SK-N-SH (cell line): ENCODE measurements at regions not wholly inside any gene's neighbourhood (a gene's known extent, or its start where the extent isn't known, plus 50 kb on each side); places are given as distances from the start of the nearest gene placed in this dataset.

Experiments
- CTCF ChIA-PET: fragments of 300-600, 350-600 bp; formaldehyde crosslinking; extraction: SDS; loops from one replicate; lab custom pipeline; 2021; lab: Yijun Ruan, JAX
- POLR2A ChIA-PET: fragments of 350-600 bp; sonication (Branson Sonifier 250); formaldehyde crosslinking; extraction: SDS; loops from one replicate; lab custom pipeline; 2020; ENCODE audit warnings: antibody characterized with exemption, inconsistent platforms; lab: Yijun Ruan, JAX
- DNase-seq: peaks from one replicate; pipeline ENCODE4 v3.0.0; 2012
- H2AFZ ChIP-seq: fragments of 200-600 bp; sonication (generic); 2 replicates; pipeline ENCODE4 v1.8.1; 2016; ENCODE audit warnings: antibody characterized with exemption, mild to moderate bottlenecking, low read depth
- H3F3A ChIP-seq: fragments of 200-600 bp; sonication (generic); replicated peaks from 2 replicates; pipeline ENCODE3; 2016; ENCODE audit warnings: antibody characterized with exemption, mild to moderate bottlenecking; ENCODE audit not compliant: insufficient read depth
- H3K27ac ChIP-seq, 2 experiments: fragments of 200-500 bp in 1 of 2; fragments of 200-600 bp in 1 of 2; sonication (Bioruptor generic) in 1 of 2; sonication (generic), shearing (Covaris generic) in 1 of 2; 2 replicates each; pipeline versions ENCODE4 v1.5.1 to v1.6.1; 2014 to 2016; ENCODE audit warnings: low read depth in 2 of 2, inconsistent platforms in 1 of 2, low read length in 1 of 2, mild to moderate bottlenecking in 1 of 2, mixed read lengths in 1 of 2
- H3K27me3 ChIP-seq: fragments of 200-600 bp; sonication (generic), shearing (Covaris generic); 2 replicates; pipeline ENCODE4 v1.6.1; 2016; ENCODE audit warnings: mixed run types; ENCODE audit not compliant: insufficient read depth
- H3K36me3 ChIP-seq, 2 experiments: fragments of 200-500 bp in 1 of 2; fragments of 200-600 bp in 1 of 2; sonication (Bioruptor generic) in 1 of 2; sonication (generic) in 1 of 2; replicated peaks in 1 of 2; 2 replicates each; pipeline versions ENCODE3 to v1.5.1; 2014 to 2016; ENCODE audit warnings: low read length in 1 of 2, mild to moderate bottlenecking in 1 of 2; ENCODE audit not compliant: insufficient read depth in 2 of 2, control insufficient read depth in 1 of 2
- H3K4me1 ChIP-seq, 2 experiments: fragments of 200-500 bp in 1 of 2; fragments of 200-600 bp in 1 of 2; sonication (Bioruptor generic) in 1 of 2; sonication (generic), shearing (Covaris generic) in 1 of 2; 2 replicates each; pipeline versions ENCODE4 v1.5.1 to v1.6.1; 2014 to 2016; ENCODE audit warnings: low read depth in 1 of 2, low read length in 1 of 2, mixed run types in 1 of 2; ENCODE audit not compliant: insufficient read depth in 2 of 2, control insufficient read depth in 1 of 2
- H3K4me2 ChIP-seq: fragments of 200-600 bp; sonication (generic), shearing (Covaris generic); 2 replicates; pipeline ENCODE4 v1.6.1; 2017; ENCODE audit warnings: mixed run types
- H3K4me3 ChIP-seq, 2 experiments: fragments of 200-500 bp in 1 of 2; fragments of 200-600 bp in 1 of 2; sonication (Bioruptor generic) in 1 of 2; sonication (generic), shearing (Covaris generic) in 1 of 2; 2 replicates each; pipeline versions ENCODE4 v1.5.1 to v1.8.1; 2014 to 2016; ENCODE audit warnings: low read depth in 2 of 2, inconsistent platforms in 1 of 2, low read length in 1 of 2, mild to moderate bottlenecking in 1 of 2, mixed read lengths in 1 of 2, moderate library complexity in 1 of 2
- H3K79me2 ChIP-seq: fragments of 200-600 bp; sonication (generic); 2 replicates; pipeline ENCODE4 v1.8.1; 2017; ENCODE audit warnings: mild to moderate bottlenecking; ENCODE audit not compliant: insufficient read depth
- H3K9ac ChIP-seq: fragments of 200-600 bp; sonication (generic); 2 replicates; pipeline ENCODE4 v1.6.1; 2017; ENCODE audit warnings: mixed run types
- H3K9me2 ChIP-seq: fragments of 200-600 bp; sonication (generic); 2 replicates; pipeline ENCODE4 v1.6.1; 2017; ENCODE audit warnings: mixed run types
- H3K9me3 ChIP-seq: fragments of 200-600 bp; sonication (generic); 2 replicates; pipeline ENCODE4 v1.6.1; 2017; ENCODE audit warnings: mixed run types, mild to moderate bottlenecking, moderate library complexity
- H4K20me1 ChIP-seq: fragments of 200-600 bp; sonication (generic); 2 replicates; pipeline ENCODE4 v1.6.1; 2017; ENCODE audit warnings: mild to moderate bottlenecking, mixed run types; ENCODE audit not compliant: insufficient read depth
- ELF1 ChIP-seq: IDR thresholded peaks from 2 replicates; pipeline ENCODE4 v1.4.0; 2012
- EZH2phosphoT487 ChIP-seq: fragments of 200-600 bp; sonication (generic); IDR thresholded peaks from 2 replicates; pipeline ENCODE4 v1.6.1; 2017; ENCODE audit warnings: low read depth, mixed run types, mild to moderate bottlenecking, antibody characterized with exemption, moderate library complexity, borderline replicate concordance
- FOXM1 ChIP-seq: IDR thresholded peaks from 2 replicates; pipeline ENCODE4 v1.4.0; 2012; ENCODE audit warnings: low read depth, mild to moderate bottlenecking
- GABPA ChIP-seq: IDR thresholded peaks from 2 replicates; pipeline ENCODE4 v1.4.0; 2012; ENCODE audit warnings: low read depth, mild to moderate bottlenecking
- JUND ChIP-seq: IDR thresholded peaks from 2 replicates; pipeline ENCODE4 v1.4.0; 2012
- MEF2A ChIP-seq: IDR thresholded peaks from 2 replicates; pipeline ENCODE4 v1.4.0; 2012; ENCODE audit warnings: low read depth, borderline replicate concordance
- NRF1 ChIP-seq: IDR thresholded peaks from 2 replicates; pipeline ENCODE4 v1.6.1; 2012; ENCODE audit warnings: low read depth, mild to moderate bottlenecking, low read length
- POLR2AphosphoS5 ChIP-seq: IDR thresholded peaks from 2 replicates; pipeline ENCODE4 v1.6.1; 2012; ENCODE audit warnings: low read depth, low read length
- RCOR1 ChIP-seq: fragments of 150-350 bp; IDR thresholded peaks from 2 replicates; pipeline ENCODE4 v1.6.1; 2017; ENCODE audit warnings: antibody characterized with exemption, low read length
- RFX5 ChIP-seq: IDR thresholded peaks from 2 replicates; pipeline ENCODE4 v1.6.1; 2012; ENCODE audit warnings: mild to moderate bottlenecking, improper control_type of control experiment, low read length
- RXRA ChIP-seq: IDR thresholded peaks from 2 replicates; pipeline ENCODE4 v1.4.0; 2012; ENCODE audit warnings: low read depth, mild to moderate bottlenecking, borderline replicate concordance
- SIN3A ChIP-seq: IDR thresholded peaks from 2 replicates; pipeline ENCODE4 v1.6.1; 2012; ENCODE audit warnings: low read depth, mild to moderate bottlenecking, low read length, moderate library complexity, borderline replicate concordance
- SMC3 ChIP-seq: IDR thresholded peaks from 2 replicates; pipeline ENCODE4 v1.6.1; 2012; ENCODE audit warnings: low read depth, low read length, improper control_type of control experiment
- TAF1 ChIP-seq: IDR thresholded peaks from 2 replicates; pipeline ENCODE4 v1.6.1; 2012; ENCODE audit warnings: low read depth, mild to moderate bottlenecking, low read length, moderate library complexity, borderline replicate concordance
- TCF12 ChIP-seq: IDR thresholded peaks from 2 replicates; pipeline ENCODE4 v1.4.0; 2012
- TEAD4 ChIP-seq: IDR thresholded peaks from 2 replicates; pipeline ENCODE4 v1.4.0; 2012; ENCODE audit warnings: mild to moderate bottlenecking, borderline replicate concordance; ENCODE audit not compliant: insufficient read depth
- WGBS: methylation state at CpG from one replicate; pipeline ENCODE4 v1.1.6; 2017; ENCODE audit warnings: low lambda C conversion rate; 5-methylcytosine and 5-hydroxymethylcytosine counted together
- TF ChIP-seq, protein P1 (sequence below): IDR thresholded peaks from 2 replicates; pipeline ENCODE4 v1.4.0; 2012; ENCODE audit warnings: low read depth, borderline replicate concordance
- TF ChIP-seq, protein P2 (sequence below): IDR thresholded peaks from 2 replicates; pipeline ENCODE4 v1.4.0; 2012; ENCODE audit warnings: low read depth
- TF ChIP-seq, protein P3 (sequence below): fragments of 150-350 bp; IDR thresholded peaks from 2 replicates; pipeline ENCODE4 v1.6.1; 2016; ENCODE audit warnings: mild to moderate bottlenecking, low read depth, low read length

DNA sequence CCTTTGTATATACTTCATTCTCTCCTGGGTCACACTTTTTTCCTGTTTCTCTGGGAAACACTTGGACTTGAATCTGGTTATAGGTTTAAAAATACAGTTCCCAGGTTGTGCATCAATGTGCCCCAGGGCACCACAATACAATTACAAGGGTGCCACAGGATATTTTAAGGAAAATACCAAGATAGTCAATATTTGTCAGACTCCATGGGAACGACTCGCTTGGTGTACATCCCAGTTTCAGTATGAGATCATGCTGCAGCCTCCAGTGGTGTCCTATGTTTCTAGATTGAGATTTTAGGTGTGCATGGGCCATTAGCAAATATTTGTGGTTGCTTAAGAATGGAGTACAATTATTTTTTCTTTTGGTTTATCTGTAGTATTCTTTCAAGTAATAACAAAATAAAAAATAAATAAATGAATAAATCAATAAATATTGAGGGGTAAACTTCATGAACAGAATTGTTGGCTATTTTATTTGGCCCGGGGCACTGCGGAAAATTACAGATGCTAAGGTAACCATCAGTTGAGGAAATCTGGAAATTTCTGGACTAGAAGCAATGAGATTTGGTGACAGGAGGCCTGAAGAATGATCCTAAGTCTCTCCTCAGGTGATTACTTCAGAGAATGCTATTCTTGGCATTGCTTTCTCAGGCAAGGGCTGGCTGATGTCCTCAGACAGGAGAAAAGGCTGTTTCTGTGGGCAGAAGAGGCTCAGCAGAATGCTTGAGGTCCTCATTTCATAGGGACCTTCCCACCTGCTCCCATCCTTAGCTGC lies 649.3 kb upstream of the SOX11 start:
- no peak for DNase-seq
- H3F3A ChIP-seq = no peaks in the 10 kb centered on the region
- H3K9me2 ChIP-seq = 0 out of 2 replicates have a peak, but pooled peaks cover 6% of the 10 kb centered on the region
- POLR2A ChIA-PET = no interaction called here
- H3K4me3 ChIP-seq = no peak overlapping the region
- no peak overlapping the region for H3K4me2 ChIP-seq
- no peak overlapping the region for H3K9ac ChIP-seq
- no peaks in the 10 kb centered on the region for H3K36me3 ChIP-seq
- no peak for TF ChIP-seq GABPA
- TF ChIP-seq RXRA = no peak
- TF ChIP-seq POLR2AphosphoS5 = no peak
- TF ChIP-seq SMC3 = no peak
- TF ChIP-seq SIN3A = no peak
- TF ChIP-seq, protein P1, sequence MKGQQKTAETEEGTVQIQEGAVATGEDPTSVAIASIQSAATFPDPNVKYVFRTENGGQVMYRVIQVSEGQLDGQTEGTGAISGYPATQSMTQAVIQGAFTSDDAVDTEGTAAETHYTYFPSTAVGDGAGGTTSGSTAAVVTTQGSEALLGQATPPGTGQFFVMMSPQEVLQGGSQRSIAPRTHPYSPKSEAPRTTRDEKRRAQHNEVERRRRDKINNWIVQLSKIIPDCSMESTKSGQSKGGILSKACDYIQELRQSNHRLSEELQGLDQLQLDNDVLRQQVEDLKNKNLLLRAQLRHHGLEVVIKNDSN = no peak
- TF ChIP-seq TAF1 = no peak
- TF ChIP-seq RFX5 = no peak
- TF ChIP-seq TEAD4 = no peak
- no peak for TF ChIP-seq FOXM1
- 0 out of 2 replicates have a peak, but pooled peaks cover 12% of the 10 kb centered on the region for H3K9me3 ChIP-seq
- H3K27me3 ChIP-seq = no peaks in the 10 kb centered on the region
- no peak overlapping the region for H3K27ac ChIP-seq
- no peaks in the 10 kb centered on the region for H4K20me1 ChIP-seq
- H3K79me2 ChIP-seq = no peaks in the 10 kb centered on the region
- CTCF ChIA-PET = no interaction called here
- no peak overlapping the region for H2AFZ ChIP-seq
- H3K4me1 ChIP-seq = no peaks in the 10 kb centered on the region
- 22% methylated on average over 4 of the region's 4 CpGs for WGBS

DNA sequence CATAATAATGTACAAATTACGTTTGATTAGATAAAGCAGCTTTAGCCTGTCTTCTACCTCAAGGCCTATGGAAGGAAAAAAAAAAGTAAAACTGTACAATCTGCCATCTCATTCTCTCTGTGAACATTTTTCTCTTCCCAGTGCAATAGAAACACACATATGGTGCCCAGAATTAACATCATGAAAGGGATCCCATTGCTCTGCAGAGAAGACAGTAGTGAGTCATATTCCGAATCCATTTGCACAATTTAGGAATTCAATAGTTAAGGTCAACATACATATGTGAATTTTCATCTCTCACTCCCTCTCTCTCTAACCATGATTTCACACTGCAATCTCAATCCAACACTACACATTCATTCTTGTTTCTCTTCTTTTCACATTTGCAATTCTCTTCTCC lies 640.9 kb upstream of the SOX11 start:
- no peak for TF ChIP-seq JUND
- no peak for TF ChIP-seq ELF1
- TF ChIP-seq RFX5 = no peak
- no peak for TF ChIP-seq NRF1
- TF ChIP-seq FOXM1 = no peak
- TF ChIP-seq, protein P2, sequence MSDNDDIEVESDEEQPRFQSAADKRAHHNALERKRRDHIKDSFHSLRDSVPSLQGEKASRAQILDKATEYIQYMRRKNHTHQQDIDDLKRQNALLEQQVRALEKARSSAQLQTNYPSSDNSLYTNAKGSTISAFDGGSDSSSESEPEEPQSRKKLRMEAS = no peak
- TF ChIP-seq TCF12 = no peak
- TF ChIP-seq RCOR1 = no peak
- no peak for TF ChIP-seq RXRA
- no peak for TF ChIP-seq GABPA
- TF ChIP-seq, protein P3, sequence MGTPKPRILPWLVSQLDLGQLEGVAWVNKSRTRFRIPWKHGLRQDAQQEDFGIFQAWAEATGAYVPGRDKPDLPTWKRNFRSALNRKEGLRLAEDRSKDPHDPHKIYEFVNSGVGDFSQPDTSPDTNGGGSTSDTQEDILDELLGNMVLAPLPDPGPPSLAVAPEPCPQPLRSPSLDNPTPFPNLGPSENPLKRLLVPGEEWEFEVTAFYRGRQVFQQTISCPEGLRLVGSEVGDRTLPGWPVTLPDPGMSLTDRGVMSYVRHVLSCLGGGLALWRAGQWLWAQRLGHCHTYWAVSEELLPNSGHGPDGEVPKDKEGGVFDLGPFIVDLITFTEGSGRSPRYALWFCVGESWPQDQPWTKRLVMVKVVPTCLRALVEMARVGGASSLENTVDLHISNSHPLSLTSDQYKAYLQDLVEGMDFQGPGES = no peak
- TF ChIP-seq MEF2A = no peak
- no peak for TF ChIP-seq EZH2phosphoT487
- POLR2A ChIA-PET = no interaction called here
- Histone ChIP-seq H3K27me3 (no peaks in the 10 kb centered on the region), H3F3A (no peaks in the 10 kb centered on the region), H4K20me1 (no peaks in the 10 kb centered on the region), H3K9me2 (0 out of 2 replicates have a peak, but pooled peaks cover 8% of the 10 kb centered on the region), H3K4me2 (no peak overlapping the region), H3K9me3 (peaks cover 9% of the 10 kb centered on the region; the same call in 1 of the 2 replicates), H3K27ac (no peak overlapping the region), H3K4me3 (no peak overlapping the region), H3K36me3 (no peaks in the 10 kb centered on the region), H3K79me2 (no peaks in the 10 kb centered on the region), H3K9ac (no peak overlapping the region), H2AFZ (no peak overlapping the region), H3K4me1 (no peaks in the 10 kb centered on the region)
- 12% methylated on average over 2 of the region's 2 CpGs for WGBS
- CTCF ChIA-PET = no interaction called here
- DNase-seq = no peak
